DMS114 treated with DMSO at 0.1 percent for 48 hours (cell line): ENCODE measurements at regions not wholly inside any gene's neighbourhood (a gene's known extent, or its start where the extent isn't known, plus 50 kb on each side); places are given as distances from the start of the nearest gene placed in this dataset.

Experiments used
- DNase-seq: peaks from one replicate; lab custom pipeline; 2025; ENCODE audit not compliant: unreplicated experiment; lab: John Stamatoyannopoulos, UW

DNA sequence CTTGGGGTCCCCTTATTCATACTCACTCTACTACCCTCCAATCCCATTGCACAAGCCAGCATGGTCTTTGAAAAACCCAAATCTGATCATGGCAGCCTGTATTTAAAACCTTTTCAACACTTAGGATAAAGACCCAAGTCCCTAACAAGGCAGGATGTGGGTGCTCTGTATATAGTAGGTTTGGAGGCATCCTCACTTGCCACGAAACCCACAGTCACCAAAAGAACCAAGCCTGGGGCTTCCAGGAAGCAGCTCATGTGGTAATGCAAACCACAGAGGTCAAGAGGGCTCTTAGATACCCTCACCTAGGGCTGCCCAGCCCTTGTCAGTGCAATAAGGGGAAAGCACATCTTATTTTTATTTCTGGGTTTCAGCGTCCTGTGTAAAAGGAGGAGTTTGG, 218.6 kb upstream of the ASIC2 start:
- DNase-seq: no peak

DNA sequence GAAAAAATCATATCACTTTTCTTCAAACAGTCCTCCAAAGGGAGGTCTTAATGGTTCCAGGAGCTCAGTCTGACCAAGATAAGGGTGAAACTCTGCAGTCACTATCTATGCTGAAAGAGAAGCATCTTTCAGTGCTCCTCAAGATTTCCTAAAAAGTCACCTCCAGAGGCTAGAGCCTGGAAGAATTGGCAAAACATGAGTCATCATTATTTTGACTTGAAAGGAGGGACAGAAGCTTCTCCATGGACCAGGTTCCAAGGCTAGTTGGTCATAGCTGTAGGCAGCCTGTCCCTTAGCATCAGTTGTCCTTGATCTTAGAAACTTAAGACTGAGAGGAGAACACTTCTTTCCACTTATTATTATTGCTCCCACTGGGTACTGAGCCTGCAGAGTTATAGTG, 219.0 kb upstream of the ASIC2 start:
- DNase-seq: no peak

DNA sequence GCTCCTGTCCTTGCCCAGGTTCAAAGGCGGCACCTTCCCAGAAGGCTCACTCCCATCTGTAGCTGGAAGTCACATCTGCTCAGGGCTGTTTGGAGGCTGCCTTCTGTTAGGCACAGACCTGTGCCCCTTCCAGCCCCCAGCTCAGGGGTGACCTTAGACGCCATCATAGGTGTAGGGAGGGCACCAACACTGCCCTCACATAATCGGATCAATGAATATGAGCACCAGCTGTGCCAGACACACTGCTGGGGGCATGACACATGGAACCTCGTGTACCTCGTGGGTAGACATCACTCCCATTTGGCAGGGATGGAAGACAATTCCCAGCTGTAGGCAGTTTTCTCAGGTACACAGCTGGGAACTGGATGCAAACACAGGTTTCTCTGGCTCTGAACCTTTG, 220.7 kb upstream of the ASIC2 start:
- no peak for DNase-seq

DNA sequence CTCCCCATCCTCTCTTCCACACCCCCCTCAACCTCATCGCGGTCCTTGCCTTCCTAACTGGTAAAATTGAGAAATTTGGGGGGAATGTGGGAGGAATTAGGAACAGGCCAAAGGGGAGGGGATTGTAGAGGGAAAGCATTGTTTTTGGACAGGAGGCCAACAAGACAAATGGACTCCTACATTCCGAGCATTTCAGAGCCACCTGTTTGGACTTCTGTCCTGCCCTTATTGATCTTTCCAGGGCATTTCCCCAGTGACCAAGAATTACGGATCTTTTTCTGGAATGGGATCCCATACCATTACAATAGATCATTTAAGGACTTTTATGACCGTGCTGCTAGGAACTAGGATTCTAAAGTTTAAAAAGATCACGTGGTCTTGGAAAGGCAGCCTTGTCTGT, 221.3 kb upstream of the ASIC2 start:
- DNase-seq: no peak

DNA sequence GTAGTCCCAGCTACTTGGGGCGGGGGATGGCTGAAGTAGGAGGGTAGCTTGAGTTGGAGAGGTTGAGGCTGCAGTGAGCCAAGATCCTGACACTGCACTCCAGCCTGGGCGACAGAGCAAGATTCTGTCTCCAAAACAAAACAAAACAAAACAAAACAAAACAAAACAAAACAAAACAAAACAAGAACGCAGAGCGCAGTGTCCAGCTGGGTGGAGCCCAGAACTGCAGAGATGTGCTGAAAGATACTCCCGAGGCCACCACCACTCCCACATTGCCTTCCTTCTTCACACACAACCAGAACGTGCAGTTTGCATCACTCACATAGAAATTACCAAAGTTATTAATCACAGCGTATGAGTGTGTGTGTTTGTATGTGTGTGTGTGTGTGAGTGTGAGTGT, 222.9 kb upstream of the ASIC2 start:
- DNase-seq: no peak

DNA sequence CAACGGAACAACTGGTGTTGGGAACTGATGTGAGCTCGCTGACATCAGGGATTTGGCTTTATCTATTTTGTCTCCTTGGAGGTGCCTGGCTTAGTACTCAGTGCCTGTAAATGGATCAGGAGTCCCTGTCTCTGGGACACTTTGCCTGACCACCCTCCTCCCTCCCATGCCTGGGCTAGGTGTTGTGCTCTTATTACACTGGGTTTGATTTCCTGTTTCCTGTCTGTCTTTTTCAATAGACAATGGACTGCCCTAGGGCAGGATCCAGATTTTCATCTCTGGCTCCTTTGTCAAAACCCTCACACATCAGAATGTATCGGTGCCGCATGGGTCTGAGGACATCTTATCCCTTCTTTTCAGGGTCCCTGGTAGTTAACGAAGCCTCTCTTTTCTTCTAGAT, 223.6 kb upstream of the ASIC2 start:
- no peak for DNase-seq

DNA sequence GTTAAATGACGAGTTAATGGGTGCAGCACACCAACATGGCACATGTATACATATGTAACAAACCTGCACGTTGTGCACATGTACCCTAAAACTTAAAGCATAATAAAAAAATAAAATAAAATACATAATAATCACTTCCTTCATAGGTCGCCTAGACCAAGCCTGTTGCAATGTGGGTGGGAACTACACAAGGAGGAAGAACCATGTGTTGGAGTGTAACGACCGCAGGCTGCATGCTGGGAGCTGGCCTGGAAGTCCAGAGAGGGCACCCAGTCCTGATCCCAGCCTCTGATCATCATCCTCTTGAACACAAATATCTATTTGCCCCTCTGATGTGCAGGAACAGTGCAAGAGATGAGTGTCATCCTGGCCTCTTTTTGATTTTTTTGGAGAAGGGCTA, 224.7 kb upstream of the ASIC2 start:
- no peak for DNase-seq

DNA sequence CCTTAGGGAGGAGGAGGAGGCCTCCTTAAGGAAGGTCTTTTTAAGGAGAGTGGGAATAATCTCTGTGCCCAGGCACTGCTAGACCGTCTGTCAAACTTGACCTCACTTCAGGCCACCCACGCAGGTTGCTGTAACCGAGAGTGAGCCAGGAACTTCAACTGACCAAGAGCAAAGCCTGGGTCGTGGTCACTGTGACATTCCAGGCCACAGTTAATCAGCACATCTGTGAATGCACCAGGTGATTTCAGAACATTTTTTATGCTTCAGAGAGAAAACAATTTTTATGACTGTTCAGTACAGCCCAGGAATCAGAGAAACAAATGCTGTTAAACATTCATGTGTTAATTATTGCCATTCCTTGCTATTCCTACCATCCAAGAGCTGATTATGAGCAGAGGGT, 226.6 kb upstream of the ASIC2 start:
- no peak for DNase-seq

DNA sequence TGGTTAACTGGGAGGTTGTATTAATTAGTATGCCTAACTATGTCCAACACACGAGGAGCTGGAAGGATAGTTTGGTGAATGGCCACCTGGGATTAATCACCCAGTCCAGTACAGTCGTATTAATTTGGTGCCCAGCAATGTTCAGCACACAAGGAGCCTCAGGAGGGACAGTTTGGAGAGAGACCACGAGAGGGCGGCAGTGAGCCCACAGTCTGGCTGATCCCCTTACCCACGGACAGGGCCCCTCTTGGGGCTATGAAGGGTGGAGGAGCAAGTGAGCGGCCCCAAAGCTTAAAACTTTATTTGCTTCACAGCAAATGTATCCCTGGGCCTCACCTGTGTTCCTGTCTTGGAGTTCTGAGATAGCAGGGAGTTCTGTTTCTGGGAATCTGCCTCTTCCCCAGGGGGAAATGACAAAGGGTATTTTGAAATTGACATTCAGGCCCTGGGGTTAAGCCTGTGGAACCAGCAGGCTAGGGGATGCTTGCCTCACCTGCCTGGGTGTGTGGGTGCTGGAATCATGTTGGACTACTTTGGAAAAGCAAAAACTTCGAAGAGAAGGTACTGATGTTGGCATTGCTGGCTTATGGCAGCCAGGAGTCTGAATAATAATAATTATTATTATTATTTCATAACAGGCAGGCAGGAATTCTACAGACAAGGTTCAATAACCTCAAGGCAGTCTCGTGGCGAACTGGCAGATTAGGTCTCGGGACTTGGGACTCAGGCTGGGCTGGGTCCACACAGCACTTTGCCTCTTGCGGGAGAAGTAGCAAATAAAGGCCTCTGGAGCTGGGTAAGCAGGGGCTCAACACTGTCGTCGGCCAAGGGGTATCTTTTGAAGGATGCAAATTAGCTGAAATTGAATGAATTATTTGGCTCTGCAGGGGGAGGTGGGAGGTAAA, 227.6 kb upstream of the ASIC2 start:
- peak; percentile 31 for DNase-seq

DNA sequence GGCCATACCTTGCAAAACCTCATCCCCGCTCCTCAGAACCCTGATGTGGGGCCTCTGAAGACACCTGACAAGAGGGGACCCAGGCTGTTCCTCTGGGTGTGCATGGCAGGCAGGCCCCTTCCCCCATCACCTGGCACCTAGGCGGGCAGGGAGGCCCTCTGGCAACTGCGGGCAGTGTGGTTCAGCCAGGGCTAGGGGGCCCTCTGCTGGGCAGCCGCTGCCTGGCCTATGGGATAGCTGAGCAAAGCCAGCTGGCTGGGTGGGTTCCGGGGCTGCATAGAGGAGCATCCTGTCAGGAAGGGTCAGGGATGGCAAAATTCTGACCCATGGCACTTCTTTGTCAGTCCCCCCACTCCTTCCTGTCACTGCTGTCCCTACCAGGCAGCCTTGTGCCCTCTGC, 228.7 kb upstream of the ASIC2 start:
- DNase-seq: no peak

DNA sequence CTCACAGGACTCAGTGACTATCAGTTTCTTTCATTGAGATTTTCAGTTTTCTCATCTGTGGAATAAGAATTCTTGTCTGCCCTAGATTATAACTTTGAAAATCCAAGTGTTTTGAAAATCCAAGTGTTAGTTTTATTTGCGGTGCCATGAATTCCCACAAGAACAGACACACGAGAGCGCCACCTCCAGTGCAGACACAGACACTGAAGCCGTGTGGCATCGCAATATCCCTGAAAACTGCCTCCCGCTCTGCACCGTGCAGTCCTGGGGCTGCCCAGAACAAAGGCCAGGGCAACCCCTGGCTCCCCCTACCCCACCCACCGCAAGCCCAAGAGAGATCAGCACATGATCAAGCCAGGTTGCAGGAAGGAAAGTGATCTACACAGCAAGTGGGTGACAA, 229.5 kb upstream of the ASIC2 start:
- DNase-seq: no peak

DNA sequence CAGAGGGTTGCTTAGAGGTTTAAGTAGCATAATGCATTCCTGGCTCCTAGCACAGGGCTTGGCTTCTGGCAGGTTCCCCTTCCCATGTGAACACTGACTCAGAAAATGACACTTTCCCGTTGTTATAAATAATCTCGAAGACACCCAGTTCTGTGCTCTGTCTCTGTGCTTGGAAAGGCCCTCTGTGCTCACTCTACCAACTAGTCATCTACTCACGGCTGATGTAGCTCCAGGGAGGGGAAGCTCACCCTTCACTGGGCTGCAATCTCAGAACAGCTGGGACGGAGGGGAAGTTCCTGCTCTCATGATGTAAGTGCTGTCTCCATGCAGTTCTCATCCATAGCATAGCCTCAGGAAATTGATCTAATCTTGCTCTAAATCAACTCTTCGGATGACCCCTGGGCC, 230.5 kb upstream of the ASIC2 start:
- no peak for DNase-seq

DNA sequence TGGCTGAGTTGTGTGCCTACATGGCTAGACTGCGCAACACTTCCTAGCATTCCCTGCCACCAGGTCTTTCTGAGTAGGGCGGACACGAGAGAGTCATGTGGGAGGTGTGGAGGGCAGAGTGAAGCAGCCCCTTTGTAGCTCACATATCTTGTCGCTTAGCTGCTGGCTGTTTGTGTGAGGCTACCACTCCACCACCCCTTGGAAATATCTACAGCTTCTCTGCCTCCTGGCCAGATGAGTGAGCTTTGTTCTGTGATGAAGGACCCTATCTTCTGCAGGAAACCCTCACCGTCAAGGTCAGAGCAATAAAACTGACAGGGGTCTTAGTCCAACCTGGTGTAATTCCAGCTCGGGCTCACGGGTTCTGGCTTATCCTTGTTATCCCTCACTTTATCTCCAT, 232.1 kb upstream of the ASIC2 start:
- no peak for DNase-seq

DNA sequence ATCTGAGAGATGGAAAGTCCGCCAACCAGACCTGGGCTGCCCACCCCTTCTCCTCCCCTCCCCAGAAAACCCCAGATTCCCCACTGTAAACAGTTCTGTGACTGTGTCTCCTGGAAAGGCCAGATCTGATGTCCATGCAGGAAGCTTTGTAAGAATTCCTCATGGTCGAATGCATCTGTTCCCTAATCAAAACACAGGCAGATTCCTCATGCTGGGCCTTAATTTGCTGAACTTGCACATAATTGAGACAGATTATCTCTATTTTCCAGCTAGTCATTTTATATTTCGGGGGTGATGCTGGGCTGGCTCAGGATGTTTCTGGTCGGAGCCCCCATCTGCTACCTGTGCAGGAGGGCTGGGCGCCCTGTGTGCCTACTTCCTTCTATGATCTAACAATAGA, 233.6 kb upstream of the ASIC2 start:
- DNase-seq: no peak

DNA sequence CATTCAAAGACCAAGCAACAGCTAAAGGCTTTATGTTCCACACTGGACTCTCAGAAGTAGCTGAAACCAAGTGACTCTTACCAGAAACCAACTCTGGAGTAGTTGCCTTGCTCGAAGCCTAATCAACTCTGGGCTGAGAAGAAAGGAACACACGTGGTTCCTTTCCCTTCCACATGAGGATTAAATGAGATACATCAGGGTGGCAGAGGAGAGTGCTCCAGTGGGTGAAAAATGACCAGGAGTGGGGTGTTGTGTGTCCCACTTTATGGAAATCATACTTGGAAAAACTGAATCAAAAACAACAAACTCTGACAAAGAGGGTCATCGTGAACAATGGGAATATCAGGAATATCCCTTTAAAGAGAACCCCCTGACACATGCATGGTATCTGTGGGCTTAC, 234.2 kb upstream of the ASIC2 start:
- DNase-seq: no peak

DNA sequence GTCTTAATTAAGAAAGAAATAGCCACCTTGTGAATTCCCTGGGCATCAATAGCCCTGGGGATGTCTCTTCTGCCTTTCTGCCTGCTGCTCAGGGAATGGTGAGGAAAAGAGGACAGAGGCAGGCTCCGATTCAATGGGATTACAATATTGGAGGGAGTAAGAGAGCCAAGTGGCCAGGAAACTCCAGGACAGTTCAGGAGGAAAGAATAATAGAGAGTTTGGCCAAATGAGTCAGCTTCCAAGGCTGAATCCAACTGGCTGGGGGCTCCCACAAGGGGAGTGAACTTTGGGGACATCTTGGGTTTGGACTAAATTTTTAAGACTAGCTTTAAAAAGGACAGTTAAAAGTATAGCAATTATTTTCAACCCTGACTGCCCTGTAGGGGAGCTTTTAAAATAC, 235.8 kb upstream of the ASIC2 start:
- no peak for DNase-seq

DNA sequence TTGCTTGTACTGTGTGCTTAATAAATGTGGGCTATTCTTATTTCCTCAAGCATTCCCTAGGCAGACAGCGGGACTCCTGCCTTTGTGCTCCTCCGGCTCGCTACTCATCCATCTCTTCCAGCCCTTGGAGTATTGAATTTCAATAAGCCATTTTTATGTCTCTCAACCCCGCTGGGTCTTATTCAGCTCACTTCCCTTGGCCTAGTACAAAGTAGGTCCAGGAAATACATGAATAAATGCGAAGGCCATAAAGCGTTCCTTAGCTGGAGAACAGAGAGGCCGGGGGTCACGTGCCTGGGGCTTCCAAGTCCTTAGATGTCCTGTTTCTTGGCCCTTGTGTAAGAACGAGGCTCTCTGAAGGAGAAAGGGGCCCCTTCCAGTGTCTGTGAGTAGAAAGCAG, 236.7 kb upstream of the ASIC2 start:
- DNase-seq: no peak

DNA sequence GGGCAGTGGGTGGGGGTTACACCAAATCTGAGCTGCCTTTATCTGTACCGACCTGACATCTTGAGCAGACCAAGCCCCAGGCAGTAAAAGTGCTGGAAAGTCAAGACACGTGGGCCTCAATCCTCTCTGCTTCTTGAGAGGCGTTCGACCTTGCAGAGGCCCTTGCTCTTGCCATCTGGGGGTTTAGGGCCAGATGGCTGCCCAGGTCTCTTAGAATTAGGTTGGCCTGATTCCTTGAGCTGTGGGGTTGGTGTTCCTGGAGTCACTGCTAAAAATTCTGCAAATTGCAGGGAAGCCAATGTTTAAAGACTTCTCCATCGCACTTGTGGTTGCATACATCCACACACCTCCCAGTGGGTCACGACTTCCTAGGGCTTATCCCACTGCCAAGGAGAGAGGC, 238.2 kb upstream of the ASIC2 start:
- DNase-seq: no peak

DNA sequence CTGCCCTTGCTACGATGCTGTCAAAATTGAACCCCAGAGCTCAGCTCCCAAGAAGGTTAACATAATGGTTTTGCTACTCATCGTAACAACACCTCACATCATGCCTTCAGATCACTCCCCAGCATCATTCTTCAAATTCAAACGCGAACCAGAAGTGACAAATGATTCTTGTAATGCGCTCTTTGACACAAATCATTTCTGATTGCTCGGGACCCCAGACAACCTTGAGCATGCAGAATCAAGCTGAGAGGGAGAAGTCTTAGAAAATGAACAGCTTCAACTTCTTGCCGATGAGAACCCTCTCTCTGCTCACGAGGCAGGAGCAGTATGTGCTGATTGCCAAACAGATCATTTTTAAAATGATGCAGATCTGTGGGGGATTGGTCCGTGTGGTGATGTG, 241.0 kb upstream of the ASIC2 start:
- DNase-seq: no peak

DNA sequence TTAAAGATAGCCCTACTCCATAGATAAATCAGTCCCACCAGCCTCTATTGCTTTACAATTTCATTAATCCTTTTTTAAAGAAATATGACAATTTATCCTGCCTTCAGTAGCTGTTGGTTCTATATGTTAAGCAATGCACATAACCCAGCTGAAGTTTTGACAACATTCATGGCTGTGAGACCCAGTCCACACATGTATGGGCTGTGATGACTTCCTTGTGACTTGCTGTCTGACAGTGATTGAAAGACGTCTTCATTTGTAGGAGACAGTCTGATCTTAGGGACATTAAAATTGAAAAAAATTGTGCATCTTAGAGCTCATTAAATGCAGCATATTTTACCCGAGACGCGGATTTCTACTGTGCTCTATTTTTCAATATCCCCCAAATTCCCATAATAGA, 252.0 kb upstream of the ASIC2 start:
- DNase-seq: no peak

DNA sequence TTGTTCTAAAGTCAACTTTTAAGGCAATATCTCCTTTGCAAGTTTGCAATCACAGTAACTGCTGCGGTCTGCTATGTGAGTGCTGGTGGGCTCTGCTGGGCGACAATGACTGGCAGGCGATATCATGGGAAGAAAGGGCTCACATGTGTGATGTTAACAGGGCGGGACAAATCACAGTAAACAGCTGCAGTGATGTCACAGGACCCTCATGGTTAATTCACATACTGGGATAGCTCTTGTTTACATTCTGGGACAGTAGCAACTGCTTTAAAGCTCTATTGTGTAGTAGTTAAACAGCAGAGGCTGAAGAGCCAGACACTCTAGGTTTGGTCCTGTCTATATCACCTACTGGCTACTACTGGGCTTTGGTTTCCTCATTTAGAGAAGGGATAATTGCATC, 257.2 kb upstream of the ASIC2 start:
- no peak for DNase-seq

DNA sequence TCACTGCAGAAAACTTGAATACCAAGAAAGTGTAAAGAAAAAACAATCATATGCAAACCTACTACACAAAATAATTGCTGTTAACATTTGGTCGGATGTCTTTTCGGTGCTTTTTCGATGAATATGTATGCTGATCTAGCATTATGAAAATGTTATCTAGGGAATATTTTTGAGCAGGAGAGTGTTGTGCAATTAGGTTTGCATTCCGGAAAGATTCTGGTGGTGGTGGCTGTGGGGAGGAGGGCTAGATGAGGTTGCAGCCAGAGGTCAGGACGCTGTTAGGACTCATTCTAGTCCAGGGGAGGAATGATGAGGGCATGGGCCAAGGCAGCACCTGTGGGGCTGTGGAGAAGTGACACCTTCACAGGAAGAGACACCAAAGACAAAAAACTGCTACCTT, 258.0 kb upstream of the ASIC2 start:
- no peak for DNase-seq

DNA sequence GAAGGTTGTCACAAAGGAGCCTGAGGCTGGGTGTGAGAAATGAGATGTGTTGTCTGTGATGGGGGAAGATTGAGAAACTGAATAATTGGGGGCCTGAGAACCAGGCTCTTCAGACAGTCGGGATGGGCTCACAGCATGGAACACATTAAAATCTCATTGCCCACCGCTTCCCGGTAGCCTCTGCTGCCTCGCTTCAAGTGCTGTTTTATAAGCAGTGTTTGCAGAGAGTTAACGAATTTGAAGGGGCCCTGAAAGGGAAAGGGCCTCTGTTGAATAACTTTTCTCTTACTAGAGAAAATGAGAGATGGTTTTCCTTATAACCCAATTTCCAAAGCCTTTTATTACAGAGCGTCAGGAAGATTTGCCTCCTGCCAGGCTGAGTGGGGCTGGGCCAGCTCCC, 258.8 kb upstream of the ASIC2 start:
- DNase-seq: no peak
